ENCODE measurements at regions not wholly inside any gene's neighbourhood (a gene's known extent, or its start where the extent isn't known, plus 50 kb on each side); places are given as distances from the start of the nearest gene placed in this dataset.

DNA sequence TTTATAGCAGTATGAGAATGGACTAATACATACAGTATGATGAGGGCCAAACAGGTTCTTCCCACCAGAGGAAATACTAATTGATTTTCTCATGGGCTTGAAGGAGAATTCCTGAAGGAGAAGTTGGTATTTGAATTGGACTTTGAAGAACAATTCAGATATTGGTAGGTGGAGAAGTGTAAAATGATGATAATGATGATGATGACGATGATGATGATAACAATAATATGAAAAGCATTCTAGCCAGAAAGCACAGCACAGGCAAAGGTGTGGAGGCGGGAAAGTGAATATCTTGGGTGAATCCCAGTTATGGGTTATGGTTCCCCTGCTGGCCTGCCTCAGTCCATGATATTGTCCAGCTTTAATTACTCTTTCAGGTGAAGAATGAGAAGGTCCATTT lies 562.4 kb upstream of the SALL1 start:
- DNase-seq (ENCODE audit: insufficient read length, low spot score, missing footprints) = no peak
- Histone ChIP-seq H3K79me2 (ENCODE audit: insufficient read depth, low read length) (no peaks in the 10 kb centered on the region), H3K4me3 (ENCODE audit: insufficient read depth, low read length) (no peak overlapping the region), H3K27me3 (ENCODE audit: insufficient read depth, low read length) (no peaks in the 10 kb centered on the region), H3K4me2 (ENCODE audit: insufficient read depth, low read length) (no peak overlapping the region), H3K36me3 (ENCODE audit: insufficient read depth, low read length) (no peaks in the 10 kb centered on the region), H3K9me3 (ENCODE audit: low read depth, low read length) (no peaks in the 10 kb centered on the region), H4K20me1 (ENCODE audit: insufficient read depth, low read length) (no peaks in the 10 kb centered on the region), H3K27ac (ENCODE audit: low read depth, low read length) (no peak overlapping the region), H2AFZ (ENCODE audit: low read length) (no peak overlapping the region), H3K4me1 (ENCODE audit: insufficient read depth, low read length) (no peaks in the 10 kb centered on the region)
- TF ChIP-seq, protein P1, sequence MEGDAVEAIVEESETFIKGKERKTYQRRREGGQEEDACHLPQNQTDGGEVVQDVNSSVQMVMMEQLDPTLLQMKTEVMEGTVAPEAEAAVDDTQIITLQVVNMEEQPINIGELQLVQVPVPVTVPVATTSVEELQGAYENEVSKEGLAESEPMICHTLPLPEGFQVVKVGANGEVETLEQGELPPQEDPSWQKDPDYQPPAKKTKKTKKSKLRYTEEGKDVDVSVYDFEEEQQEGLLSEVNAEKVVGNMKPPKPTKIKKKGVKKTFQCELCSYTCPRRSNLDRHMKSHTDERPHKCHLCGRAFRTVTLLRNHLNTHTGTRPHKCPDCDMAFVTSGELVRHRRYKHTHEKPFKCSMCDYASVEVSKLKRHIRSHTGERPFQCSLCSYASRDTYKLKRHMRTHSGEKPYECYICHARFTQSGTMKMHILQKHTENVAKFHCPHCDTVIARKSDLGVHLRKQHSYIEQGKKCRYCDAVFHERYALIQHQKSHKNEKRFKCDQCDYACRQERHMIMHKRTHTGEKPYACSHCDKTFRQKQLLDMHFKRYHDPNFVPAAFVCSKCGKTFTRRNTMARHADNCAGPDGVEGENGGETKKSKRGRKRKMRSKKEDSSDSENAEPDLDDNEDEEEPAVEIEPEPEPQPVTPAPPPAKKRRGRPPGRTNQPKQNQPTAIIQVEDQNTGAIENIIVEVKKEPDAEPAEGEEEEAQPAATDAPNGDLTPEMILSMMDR (IDR thresholded peaks at IDR 0.05; ENCODE audit: extremely low read depth, low read depth, low read length) = no peak

DNA sequence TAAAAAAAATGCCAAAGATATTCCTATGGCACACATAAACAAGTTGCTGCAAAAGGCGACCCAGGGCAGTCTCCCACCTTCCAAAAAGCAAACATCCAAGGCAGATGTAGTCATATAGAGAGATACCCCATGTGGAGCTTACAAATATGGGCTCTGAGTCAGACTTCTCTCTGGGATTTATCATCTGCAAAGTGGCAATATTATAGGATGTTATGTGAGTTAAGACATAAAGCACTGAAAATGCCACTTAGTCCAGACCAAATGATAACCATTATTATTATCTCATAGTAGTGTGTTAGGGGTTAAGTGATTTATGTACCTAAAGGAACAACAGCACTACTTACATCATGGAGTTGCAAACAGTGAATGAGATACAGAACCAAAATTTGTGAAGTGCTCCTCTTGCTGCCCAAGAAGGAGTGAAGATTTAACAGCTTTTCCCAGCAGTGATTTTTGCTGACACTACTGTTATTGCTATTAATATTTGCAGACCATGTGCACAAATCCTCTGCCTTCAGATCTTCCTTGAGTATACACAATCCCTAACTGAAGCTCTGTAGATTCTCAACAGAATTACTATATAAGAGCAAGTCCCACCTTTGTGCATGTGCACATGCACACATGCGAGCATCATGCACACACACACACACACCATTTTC lies 560.0 kb upstream of the SALL1 start:
- DNase-seq (ENCODE audit: insufficient read length, low spot score, missing footprints) = no peak
- no peaks in the 10 kb centered on the region for H3K27me3 ChIP-seq (ENCODE audit: insufficient read depth, low read length)

DNA sequence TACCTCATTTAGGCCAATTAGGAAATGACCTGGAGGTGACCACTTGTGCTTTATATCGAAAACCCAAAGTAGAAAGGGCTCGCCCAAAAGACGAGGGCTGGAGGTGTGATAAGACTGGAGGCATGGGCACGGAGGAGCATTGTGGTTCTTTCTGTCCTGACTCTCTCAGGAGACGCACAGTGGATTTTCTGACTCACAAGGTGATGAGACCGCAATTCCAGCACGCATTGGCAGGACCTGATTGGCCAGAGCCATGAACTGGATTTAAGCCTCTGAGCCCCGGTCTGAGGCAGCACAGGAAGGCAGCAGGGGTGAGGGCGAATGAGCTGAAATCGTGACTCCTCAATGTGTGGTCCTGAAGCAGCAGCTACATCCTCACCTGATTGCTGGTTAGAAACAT lies 559.1 kb upstream of the SALL1 start:
- TF ChIP-seq, protein P1 (IDR thresholded peaks at IDR 0.05; ENCODE audit: extremely low read depth, low read depth, low read length) = no peak
- Histone ChIP-seq H3K4me2 (ENCODE audit: insufficient read depth, low read length) (no peak overlapping the region), H3K36me3 (ENCODE audit: insufficient read depth, low read length) (no peaks in the 10 kb centered on the region), H3K4me1 (ENCODE audit: insufficient read depth, low read length) (no peaks in the 10 kb centered on the region), H3K27ac (ENCODE audit: low read depth, low read length) (no peak overlapping the region), H3K27me3 (ENCODE audit: insufficient read depth, low read length) (no peaks in the 10 kb centered on the region), H3K79me2 (ENCODE audit: insufficient read depth, low read length) (no peaks in the 10 kb centered on the region), H4K20me1 (ENCODE audit: insufficient read depth, low read length) (no peaks in the 10 kb centered on the region), H2AFZ (ENCODE audit: low read length) (no peak overlapping the region), H3K4me3 (ENCODE audit: insufficient read depth, low read length) (no peak overlapping the region), H3K9me3 (ENCODE audit: low read depth, low read length) (no peaks in the 10 kb centered on the region)
- DNase-seq (ENCODE audit: insufficient read length, low spot score, missing footprints) = no peak

More for the DNA sequence above, 560.0 kb upstream of the SALL1 start:
- H3K4me3 ChIP-seq (ENCODE audit: insufficient read depth, low read length) = no peak overlapping the region
- H3K9me3 ChIP-seq (ENCODE audit: low read depth, low read length) = no peaks in the 10 kb centered on the region
- no peak overlapping the region for H3K27ac ChIP-seq (ENCODE audit: low read depth, low read length)
- no peak overlapping the region for H3K4me2 ChIP-seq (ENCODE audit: insufficient read depth, low read length)
- no peaks in the 10 kb centered on the region for H4K20me1 ChIP-seq (ENCODE audit: insufficient read depth, low read length)
- H3K79me2 ChIP-seq (ENCODE audit: insufficient read depth, low read length) = no peaks in the 10 kb centered on the region
- H3K36me3 ChIP-seq (ENCODE audit: insufficient read depth, low read length) = no peaks in the 10 kb centered on the region
- TF ChIP-seq, protein P1 (IDR thresholded peaks at IDR 0.05; ENCODE audit: extremely low read depth, low read depth, low read length) = no peak
- H3K4me1 ChIP-seq (ENCODE audit: insufficient read depth, low read length) = no peaks in the 10 kb centered on the region
- H2AFZ ChIP-seq (ENCODE audit: low read length) = no peak overlapping the region

DNA sequence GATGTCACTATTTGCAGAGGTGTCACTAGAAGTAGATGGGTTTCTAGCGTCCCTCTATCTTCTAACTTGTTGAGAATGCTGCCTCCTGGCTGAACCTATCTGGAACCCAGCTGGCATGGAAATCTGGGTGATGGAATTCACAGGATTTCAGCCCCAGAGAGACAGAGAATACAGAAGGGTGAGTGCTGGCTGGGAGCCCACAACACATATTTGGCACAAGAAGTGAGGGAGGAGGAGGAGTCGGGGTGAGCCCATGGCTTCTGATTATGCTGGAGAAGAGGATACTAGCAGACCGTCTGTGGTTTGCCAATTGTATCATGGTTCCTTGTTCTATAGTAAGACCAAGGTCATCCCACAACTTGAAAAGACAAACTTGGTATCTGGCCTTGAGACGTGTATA lies 557.8 kb upstream of the SALL1 start:
- Histone ChIP-seq H4K20me1 (ENCODE audit: insufficient read depth, low read length) (no peaks in the 10 kb centered on the region), H3K4me2 (ENCODE audit: insufficient read depth, low read length) (no peak overlapping the region), H3K4me1 (ENCODE audit: insufficient read depth, low read length) (no peaks in the 10 kb centered on the region), H3K27ac (ENCODE audit: low read depth, low read length) (no peak overlapping the region), H3K36me3 (ENCODE audit: insufficient read depth, low read length) (no peaks in the 10 kb centered on the region), H3K4me3 (ENCODE audit: insufficient read depth, low read length) (no peak overlapping the region), H3K79me2 (ENCODE audit: insufficient read depth, low read length) (no peaks in the 10 kb centered on the region), H3K27me3 (ENCODE audit: insufficient read depth, low read length) (no peaks in the 10 kb centered on the region), H2AFZ (ENCODE audit: low read length) (no peak overlapping the region), H3K9me3 (ENCODE audit: low read depth, low read length) (no peaks in the 10 kb centered on the region)
- TF ChIP-seq, protein P1 (IDR thresholded peaks at IDR 0.05; ENCODE audit: extremely low read depth, low read depth, low read length) = no peak
- no peak for DNase-seq (ENCODE audit: insufficient read length, low spot score, missing footprints)
